Panc1 (cell line): ENCODE measurements at regions not wholly inside any gene's neighbourhood (a gene's known extent, or its start where the extent isn't known, plus 50 kb on each side); places are given as distances from the start of the nearest gene placed in this dataset.

ENCODE experiments used
- ATAC-seq: fragments of 200-7000 bp; cut with Tn5 transposase; 2 replicates; pipeline ENCODE4 v1.9.1; 2020; ENCODE audit warnings: mild to moderate bottlenecking, moderate library complexity
- BruUV-seq: library from RNA; stranded (reverse); fragments of 400-500 nt; replicated peaks from 2 replicates; lab custom pipeline; 2021; lab: Mats Ljungman, UMichigan
- CTCF ChIA-PET: fragments of 300-600 bp; sonication (Branson Sonifier 250); formaldehyde crosslinking; loops from one replicate; lab custom pipeline; 2022; ENCODE audit warnings: antibody characterized with exemption; lab: Charles Lee
- POLR2A ChIA-PET: fragments of 300-600 bp; sonication (Branson Sonifier 250); formaldehyde crosslinking; loops from one replicate; lab custom pipeline; 2022; ENCODE audit warnings: antibody characterized with exemption; lab: Charles Lee
- DNase-seq: peaks from one replicate; pipeline ENCODE4 v3.0.0-alpha.2; 2010; ENCODE audit warnings: low read depth, low spot score
- H3K27ac ChIP-seq: 2 replicates; pipeline ENCODE4 v1.5.1; 2011; ENCODE audit warnings: mild to moderate bottlenecking, low read length, inconsistent platforms
- H3K27me3 ChIP-seq: fragments of 200-500 bp; sonication (Bioruptor generic); 2 replicates; pipeline ENCODE4 v1.6.0; 2014; ENCODE audit warnings: low read length, inconsistent platforms; ENCODE audit not compliant: control insufficient read depth, insufficient read depth
- H3K36me3 ChIP-seq: fragments of 200-500 bp; sonication (Bioruptor generic); 2 replicates; pipeline ENCODE4 v1.5.1; 2014; ENCODE audit warnings: inconsistent platforms, mild to moderate bottlenecking, low read length, moderate library complexity; ENCODE audit not compliant: control insufficient read depth, insufficient read depth
- H3K4me1 ChIP-seq: 2 replicates; pipeline ENCODE4 v1.5.1; 2011; ENCODE audit warnings: inconsistent platforms, mild to moderate bottlenecking, low read length, moderate library complexity; ENCODE audit not compliant: control insufficient read depth, insufficient read depth
- H3K4me3 ChIP-seq, 2 experiments: 2 replicates each; pipeline ENCODE4 v1.5.1; 2011 to 2012; ENCODE audit warnings: low read depth in 2 of 2, low read length in 2 of 2, mild to moderate bottlenecking in 2 of 2, inconsistent platforms in 1 of 2, moderate library complexity in 1 of 2
- H3K9me3 ChIP-seq: fragments of 200-500 bp; sonication (Bioruptor generic); 2 replicates; pipeline ENCODE4 v1.5.1; 2014; ENCODE audit warnings: low read depth, mild to moderate bottlenecking, inconsistent platforms, low read length, moderate library complexity; ENCODE audit not compliant: control insufficient read depth, insufficient read depth
- CTCF ChIP-seq: fragments of 450-650 bp; IDR thresholded peaks from 2 replicates; pipeline ENCODE4 v1.5.1; 2017; ENCODE audit warnings: mild to moderate bottlenecking
- POLR2AphosphoS5 ChIP-seq: IDR thresholded peaks from 2 replicates; pipeline ENCODE4 v1.6.1; 2012; ENCODE audit warnings: mild to moderate bottlenecking, low read depth, low read length, moderate library complexity
- REST ChIP-seq, 2 experiments: IDR thresholded peaks; 2 replicates each; pipeline ENCODE4 v1.6.1; 2011 to 2012; ENCODE audit warnings: low read depth in 2 of 2, control low read depth in 1 of 2, low read length in 1 of 2, mild to moderate bottlenecking in 1 of 2, moderate library complexity in 1 of 2; ENCODE audit not compliant: insufficient read depth in 1 of 2
- SIN3A ChIP-seq: IDR thresholded peaks from 2 replicates; pipeline ENCODE4 v1.6.1; 2012; ENCODE audit warnings: low read depth, mild to moderate bottlenecking, low read length, moderate library complexity, borderline replicate concordance; ENCODE audit not compliant: insufficient read depth
- TCF7L2 ChIP-seq: IDR thresholded peaks from 2 replicates; pipeline ENCODE4 v1.6.1; 2011; ENCODE audit warnings: mild to moderate bottlenecking, low read depth, low read length, inconsistent platforms
- in situ Hi-C: cut with HindIII; loops from 2 replicates; pipeline ENCODE4 v1.10.0; 2016; ENCODE audit warnings: low sequenced_read_pairs, low pct_unique_long_range_greater_than_20kb
- intact Hi-C: fragments of 100-400 bp; cut with micrococcal nuclease; formaldehyde crosslinking; loops from one replicate; pipeline ENCODE4 v1.10.0; 2022; ENCODE audit not compliant: unreplicated experiment

- ChIA-PET CTCF (no interaction called here), POLR2A (no interaction called here)
- Histone ChIP-seq H3K27me3 (no peaks in the 10 kb centered on the region), H3K4me1 (no peaks in the 10 kb centered on the region), H3K9me3 (no peaks in the 10 kb centered on the region), H3K27ac (no peak overlapping the region), H3K4me3 (no peak overlapping the region), H3K36me3 (no peaks in the 10 kb centered on the region)
- BruUV-seq: no TSS peak
- intact Hi-C loops: no loop called here
- in situ Hi-C loops: no loop called here
- ATAC-seq (no peak), DNase-seq (no peak)
- no peak for TF ChIP-seq POLR2AphosphoS5
- TF ChIP-seq REST (IDR thresholded peaks at IDR 0.05; ENCODE audit: insufficient read depth in 1 of 2, low read depth in 2 of 2, low read length in 1 of 2): no peak
- TF ChIP-seq TCF7L2: no peak
- TF ChIP-seq CTCF: no peak
- TF ChIP-seq SIN3A: no peak
Observed at GRCh38 chr10:84938117-84938905, 609.9 kb downstream of the CCSER2 start.

GRCh38 chr10:84943541-84943940 is 615.2 kb downstream of the CCSER2 start:
- DNase-seq: no peak
- no peak overlapping the region for H3K4me3 ChIP-seq
- no peak for ATAC-seq
- no peaks in the 10 kb centered on the region for H3K9me3 ChIP-seq
- H3K36me3 ChIP-seq: no peaks in the 10 kb centered on the region
- H3K4me1 ChIP-seq: no peaks in the 10 kb centered on the region
- ChIA-PET POLR2A (no interaction called here), CTCF (no interaction called here)
- H3K27ac ChIP-seq: no peak overlapping the region
- no peak for TF ChIP-seq TCF7L2
- intact Hi-C loops: no loop called here
- H3K27me3 ChIP-seq: no peaks in the 10 kb centered on the region
- no TSS peak for BruUV-seq
- in situ Hi-C loops: no loop called here

GRCh38 chr10:84944187-84944586 is 615.8 kb downstream of the CCSER2 start:
- H3K36me3 ChIP-seq: no peaks in the 10 kb centered on the region
- no peak overlapping the region for H3K27ac ChIP-seq
- TF ChIP-seq REST (IDR thresholded peaks at IDR 0.05; ENCODE audit: insufficient read depth in 1 of 2, low read depth in 2 of 2, low read length in 1 of 2) (no peak), TCF7L2 (no peak), SIN3A (no peak), CTCF (no peak), POLR2AphosphoS5 (no peak)
- POLR2A ChIA-PET: no interaction called here
- no TSS peak for BruUV-seq
- H3K4me1 ChIP-seq: no peaks in the 10 kb centered on the region
- ATAC-seq (no peak), DNase-seq (no peak)
- intact Hi-C loops (no loop called here), in situ Hi-C loops (no loop called here)
- H3K9me3 ChIP-seq: no peaks in the 10 kb centered on the region
- CTCF ChIA-PET: no interaction called here
- no peaks in the 10 kb centered on the region for H3K27me3 ChIP-seq
- no peak overlapping the region for H3K4me3 ChIP-seq
